GM19324 (cell line): ENCODE measurements at regions not wholly inside any gene's neighbourhood (a gene's known extent, or its start where the extent isn't known, plus 50 kb on each side); places are given as distances from the start of the nearest gene placed in this dataset.
"Not testable (repeated sequence)": the region's sequence is repeated elsewhere in the genome, so short reads cannot be mapped to it uniquely, and the experiment has no call there.

Experiments used
- ATAC-seq: cut with Tn5 transposase; IDR thresholded peaks from one replicate; pipeline ENCODE4 v1.9.1; 2021; ENCODE audit warnings: mild to moderate bottlenecking, moderate library complexity; ENCODE audit not compliant: unreplicated experiment, low FRiP score

GRCh38 chr2:129178356-129178755 is 801.1 kb upstream of the RAB6C start:
- ATAC-seq, result no peak

- no peak for ATAC-seq
These were observed 800.3 kb upstream of the RAB6C start for GRCh38 chr2:129179199-129179598.

DNA sequence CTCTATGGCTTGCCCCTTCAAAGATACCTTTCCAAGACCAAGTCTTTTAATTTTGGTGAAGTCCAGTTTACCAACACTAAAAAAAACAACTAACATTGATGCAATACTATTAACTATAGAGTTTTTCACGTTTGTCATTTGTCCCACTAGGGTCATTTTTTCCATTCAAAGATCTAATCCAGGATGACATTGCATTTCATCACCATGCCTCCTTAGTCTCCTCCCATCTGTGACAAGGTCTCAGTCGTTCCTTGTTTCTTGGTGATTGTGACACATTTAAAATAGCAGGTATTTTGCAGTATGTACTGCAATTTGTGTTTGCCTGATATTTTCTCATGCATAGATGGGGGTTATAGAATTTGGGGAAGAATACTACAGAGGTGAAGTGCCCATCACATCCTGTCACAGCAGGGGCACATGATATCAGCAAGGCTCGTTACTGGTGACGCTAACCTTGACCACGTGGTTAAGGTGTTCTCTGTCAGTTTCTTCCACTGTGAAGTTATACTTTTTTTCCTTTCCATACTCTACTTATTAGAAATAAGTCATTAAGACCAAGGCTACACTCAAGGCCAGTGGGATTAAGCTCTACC is 799.2 kb upstream of the RAB6C start:
- no peak for ATAC-seq

GRCh38 chr2:129181433-129181832 is 798.0 kb upstream of the RAB6C start:
- no peak for ATAC-seq

DNA sequence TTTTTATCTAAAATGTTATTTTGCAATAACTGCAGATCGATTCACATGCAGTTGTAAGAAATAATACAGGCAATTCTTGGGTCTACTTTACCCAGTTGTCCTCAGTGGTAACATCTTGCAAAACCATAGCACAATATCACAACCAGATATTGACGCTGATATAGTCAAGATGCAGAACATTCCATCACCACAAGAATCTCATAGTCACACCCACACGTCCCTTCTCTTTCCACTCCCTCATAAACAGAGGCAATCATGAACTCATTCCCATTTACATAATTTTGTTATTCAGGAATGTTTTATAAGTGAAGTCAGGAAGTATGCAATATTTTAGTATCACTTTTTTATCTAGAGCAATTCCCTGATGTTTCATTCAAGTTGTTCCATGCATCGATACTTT is 797.5 kb upstream of the RAB6C start:
- ATAC-seq, result no peak

- ATAC-seq, result no peak
These were observed 792.1 kb upstream of the RAB6C start for GRCh38 chr2:129187343-129187742.

DNA sequence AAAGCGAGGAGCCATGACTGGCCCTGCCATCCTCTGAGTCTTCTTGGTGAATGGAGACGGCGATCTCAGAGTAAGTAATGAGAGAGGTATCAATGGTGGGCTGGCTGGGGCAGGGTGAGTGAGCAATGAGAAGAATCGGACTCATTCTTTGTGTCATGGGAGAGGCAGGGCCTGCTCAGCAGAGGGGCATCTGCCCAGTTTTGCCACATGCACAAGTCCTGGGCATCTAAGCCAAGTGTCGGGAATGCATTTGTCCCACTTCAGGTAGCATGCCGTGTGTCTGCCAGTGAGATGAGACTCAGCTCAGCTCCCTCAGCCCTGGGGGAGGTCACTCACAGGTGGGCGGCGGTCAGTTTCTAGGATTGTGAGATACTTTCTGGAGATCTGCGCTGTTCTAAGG is 791.0 kb upstream of the RAB6C start:
- ATAC-seq, result no peak

GRCh38 chr2:129189617-129190319 is 789.7 kb upstream of the RAB6C start:
- no peak for ATAC-seq

DNA sequence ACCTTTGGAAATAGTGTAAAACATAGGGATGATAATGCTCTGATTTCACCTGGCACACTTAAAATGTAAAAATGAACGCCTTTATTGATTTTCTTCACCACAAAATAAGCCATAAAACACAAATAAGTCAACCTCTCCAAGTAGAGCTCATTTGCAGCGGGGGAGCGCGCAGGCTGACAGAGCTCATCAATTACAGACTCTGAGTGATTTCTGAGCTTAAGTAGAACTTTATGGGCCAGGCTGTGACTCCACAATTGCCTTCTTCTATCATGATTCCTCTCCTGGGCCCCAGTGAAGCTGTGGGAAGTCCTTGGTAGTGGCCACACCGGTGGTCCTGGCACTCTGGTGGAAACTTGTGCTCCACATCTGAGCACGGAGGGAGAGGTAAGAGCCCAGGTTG is 789.0 kb upstream of the RAB6C start:
- no peak for ATAC-seq

DNA sequence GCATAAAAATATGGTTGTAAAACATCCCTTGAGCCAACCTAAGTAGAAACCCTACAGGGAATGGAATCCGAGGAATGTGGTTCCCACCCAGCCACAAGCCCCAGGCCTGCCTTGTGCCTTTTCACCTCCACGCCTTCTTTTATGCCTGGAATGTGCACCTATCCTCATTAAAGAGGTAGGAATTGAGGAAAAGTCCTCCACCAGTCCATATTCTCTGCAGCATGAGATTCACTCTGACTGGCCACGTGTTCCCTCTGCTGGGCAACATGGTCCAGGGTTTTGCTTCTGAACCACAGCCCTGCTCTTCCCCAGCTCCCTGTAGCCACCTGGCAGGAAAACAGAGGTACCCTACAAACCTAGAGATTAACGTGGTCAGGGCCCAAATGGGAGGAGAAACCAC is 787.9 kb upstream of the RAB6C start:
- no peak for ATAC-seq

DNA sequence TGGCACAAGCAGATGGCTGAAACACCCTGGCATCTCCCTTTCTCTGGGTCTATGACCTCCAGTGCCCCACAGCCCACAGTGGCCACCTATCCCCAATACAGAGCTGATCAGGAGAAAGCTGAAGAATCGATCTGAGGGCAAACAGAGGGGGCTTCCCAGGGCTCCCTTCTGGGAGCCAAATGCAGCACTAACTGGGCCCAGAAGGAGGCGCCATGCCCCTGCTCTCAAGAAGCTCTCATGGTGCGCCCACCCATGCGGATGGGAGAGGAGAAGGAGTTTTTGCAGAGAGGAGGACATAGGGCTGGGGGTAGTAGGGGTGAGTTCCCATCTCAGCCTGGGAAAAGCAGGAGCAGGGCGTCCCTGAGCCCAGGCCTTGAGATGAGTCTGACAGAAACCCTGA is 787.3 kb upstream of the RAB6C start:
- ATAC-seq, result no peak

GRCh38 chr2:129192841-129193253 is 786.6 kb upstream of the RAB6C start:
- ATAC-seq, result no peak

- no peak for ATAC-seq
These were observed 785.5 kb upstream of the RAB6C start for GRCh38 chr2:129193961-129194360.

- no peak for ATAC-seq
These were observed 780.0 kb upstream of the RAB6C start for GRCh38 chr2:129199501-129199900.

DNA sequence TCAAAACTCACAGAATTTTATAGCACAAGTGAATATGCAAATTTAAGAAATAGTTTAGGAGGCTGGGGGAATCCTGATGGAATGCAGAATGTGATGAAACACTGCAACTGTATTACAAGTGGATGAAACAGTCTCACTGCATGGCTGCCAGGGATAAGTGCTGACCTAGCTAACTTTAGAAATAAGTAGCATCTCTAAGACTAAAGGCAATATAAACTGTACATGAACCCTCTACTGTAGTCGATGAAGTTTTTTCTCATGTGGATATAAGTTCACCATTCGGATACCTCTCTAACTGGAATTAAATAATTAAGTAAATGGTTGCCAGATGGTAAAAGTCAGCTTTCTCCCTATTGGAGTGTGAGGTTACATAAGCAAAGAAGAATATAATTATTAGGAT is 777.8 kb upstream of the RAB6C start:
- no peak for ATAC-seq

DNA sequence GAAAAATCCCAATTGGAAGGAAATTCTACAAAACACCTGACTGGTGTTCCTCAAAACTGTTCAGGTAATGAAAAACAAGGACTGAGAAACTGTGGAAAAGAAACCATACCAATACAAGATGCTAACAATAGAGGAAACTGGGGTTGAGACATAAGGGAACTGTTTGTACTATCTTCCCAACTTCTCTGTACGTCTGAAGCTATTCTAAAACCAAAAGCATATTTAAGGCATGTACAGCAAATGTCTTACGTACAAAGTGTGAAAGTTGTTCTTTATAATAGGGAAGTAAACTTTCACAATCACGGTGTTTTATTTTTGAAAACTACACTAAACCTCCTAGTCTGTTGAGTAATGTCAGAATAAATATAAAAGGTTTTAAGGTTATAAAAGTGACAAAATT is 776.1 kb upstream of the RAB6C start:
- no peak for ATAC-seq

DNA sequence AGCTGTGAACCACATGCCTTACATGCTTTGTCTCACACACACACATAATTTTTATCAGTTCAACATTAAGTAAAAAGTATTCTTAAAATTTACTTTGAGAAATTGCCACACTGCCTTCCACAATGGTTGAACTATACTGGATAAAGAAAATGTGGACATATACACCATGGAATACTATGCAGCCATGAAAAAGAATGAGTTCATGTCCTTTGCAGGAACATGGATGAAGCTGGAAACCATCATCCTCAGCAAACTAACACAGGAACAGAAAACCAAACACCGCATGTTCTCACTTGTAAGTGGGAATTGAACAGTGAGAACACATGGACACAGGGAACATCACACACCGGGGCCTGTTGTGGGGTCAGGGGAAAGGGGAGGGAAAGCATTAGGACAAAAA is 774.9 kb upstream of the RAB6C start:
- not testable (repeated sequence) for ATAC-seq

DNA sequence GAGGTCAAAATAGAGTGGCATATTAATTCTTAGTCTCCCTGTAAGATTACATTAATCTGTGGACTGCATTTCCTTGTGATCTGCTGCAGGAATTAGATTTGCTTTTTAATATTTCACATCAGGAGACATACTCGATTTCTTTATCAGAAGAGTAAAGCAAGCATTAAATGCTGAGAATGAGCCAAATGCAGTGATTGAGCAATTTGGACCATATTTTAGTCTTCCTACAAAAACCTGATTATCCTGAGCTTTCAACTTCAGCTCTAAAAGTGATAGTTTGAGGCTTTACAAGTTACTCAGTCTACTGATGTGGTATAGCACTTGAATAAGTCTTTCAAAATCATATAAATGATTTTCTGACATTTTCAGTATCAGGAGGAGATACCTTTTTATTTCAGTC is 774.3 kb upstream of the RAB6C start:
- no peak for ATAC-seq

GRCh38 chr2:129205766-129206165 is 773.7 kb upstream of the RAB6C start:
- ATAC-seq, result no peak

- no peak for ATAC-seq
These were observed 767.0 kb upstream of the RAB6C start for GRCh38 chr2:129212299-129212958.

DNA sequence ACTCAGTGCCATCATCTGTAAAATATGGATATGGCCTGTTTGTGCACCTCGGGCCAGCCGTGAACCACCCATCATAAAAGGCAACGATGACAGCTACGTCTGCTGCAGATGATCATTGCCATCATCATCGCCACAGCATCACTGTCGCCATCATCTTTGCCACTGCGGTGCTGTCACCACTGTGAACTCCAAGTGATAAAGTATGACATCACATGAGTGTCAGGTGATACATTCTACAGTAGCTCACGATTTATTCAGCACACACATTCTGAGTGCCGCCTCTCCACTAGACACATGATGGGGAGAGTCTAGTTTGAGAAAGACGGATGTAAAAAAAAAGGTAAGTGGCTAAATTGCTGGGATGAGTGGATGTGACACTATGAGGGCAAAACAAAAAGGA is 755.4 kb upstream of the RAB6C start:
- no peak for ATAC-seq

- no peak for ATAC-seq
These were observed 755.0 kb upstream of the RAB6C start for GRCh38 chr2:129224486-129224885.
